ENCODE measurements at regions not wholly inside any gene's neighbourhood (a gene's known extent, or its start where the extent isn't known, plus 50 kb on each side); places are given as distances from the start of the nearest gene placed in this dataset.
"Not testable (repeated sequence)": the region's sequence is repeated elsewhere in the genome, so short reads cannot be mapped to it uniquely, and the experiment has no call there.

DNA sequence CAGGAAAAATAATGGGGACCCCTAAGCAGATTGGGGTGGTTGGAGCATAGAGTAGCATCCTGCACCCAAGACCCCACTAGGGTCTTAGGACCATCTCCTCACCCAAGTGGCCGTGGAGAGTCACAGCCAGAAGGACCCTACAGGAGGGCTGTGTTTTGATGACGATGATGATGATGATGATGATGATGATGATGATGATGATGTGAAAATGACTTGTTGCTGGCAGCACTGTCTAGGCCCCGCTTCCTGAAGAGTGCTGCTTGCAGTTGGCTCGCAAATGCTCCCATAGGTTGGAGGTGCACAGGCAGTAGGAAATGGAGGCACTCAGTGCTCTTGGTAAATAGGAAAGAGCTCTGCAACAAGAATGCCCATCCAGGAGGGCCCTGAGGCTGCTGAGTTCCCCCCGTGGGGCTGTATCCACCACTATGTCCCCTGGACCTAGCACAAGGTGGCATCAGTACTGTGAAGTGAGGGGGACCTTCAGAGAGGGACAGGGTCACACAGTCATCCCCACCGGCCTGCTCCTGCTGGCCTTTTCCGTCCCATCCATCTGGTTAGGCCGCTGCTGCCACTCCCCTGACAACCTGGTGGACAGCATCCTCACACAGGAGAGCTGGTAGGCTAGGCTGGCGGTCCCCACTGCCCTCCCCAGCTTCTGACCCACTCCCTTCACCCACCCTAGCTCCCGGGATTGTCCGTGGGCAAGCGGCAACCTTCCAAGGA lies 139.6 kb downstream of the FOXD2 start:
- FAIRE-seq: no peak

DNA sequence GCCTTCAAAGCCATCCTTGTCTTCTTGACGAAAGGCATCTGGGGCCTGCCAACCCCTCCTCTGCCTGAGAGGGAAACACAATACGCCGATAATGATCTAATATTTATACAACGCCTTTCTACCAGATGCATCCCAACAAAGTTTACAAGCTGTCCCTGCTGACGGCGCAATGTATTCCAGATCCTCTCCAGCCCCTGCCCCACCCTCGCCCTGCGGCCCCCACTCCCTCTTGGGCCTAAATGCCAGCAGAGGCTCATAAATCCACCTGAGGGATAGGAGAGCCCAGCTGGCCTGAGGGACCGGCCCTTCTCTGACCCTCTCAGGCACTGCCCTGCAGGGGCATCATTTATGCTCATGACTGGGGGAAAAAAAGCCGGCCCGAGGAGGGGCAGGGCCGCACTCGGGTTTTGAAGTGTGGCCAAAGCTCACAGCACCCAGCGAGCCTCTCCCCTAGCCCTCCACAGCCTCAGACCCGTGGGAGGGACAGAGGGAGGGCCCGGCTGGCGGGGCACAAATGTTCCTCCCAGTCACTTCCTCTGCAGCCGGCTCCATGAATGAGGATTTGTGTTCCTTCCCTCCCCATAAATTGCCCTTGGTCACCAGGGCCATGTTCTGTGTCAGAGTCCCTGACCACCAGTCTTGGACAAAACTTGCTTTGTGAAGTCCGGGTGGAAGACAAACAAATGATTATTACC lies 140.3 kb downstream of the FOXD2 start:
- no peak for FAIRE-seq

DNA sequence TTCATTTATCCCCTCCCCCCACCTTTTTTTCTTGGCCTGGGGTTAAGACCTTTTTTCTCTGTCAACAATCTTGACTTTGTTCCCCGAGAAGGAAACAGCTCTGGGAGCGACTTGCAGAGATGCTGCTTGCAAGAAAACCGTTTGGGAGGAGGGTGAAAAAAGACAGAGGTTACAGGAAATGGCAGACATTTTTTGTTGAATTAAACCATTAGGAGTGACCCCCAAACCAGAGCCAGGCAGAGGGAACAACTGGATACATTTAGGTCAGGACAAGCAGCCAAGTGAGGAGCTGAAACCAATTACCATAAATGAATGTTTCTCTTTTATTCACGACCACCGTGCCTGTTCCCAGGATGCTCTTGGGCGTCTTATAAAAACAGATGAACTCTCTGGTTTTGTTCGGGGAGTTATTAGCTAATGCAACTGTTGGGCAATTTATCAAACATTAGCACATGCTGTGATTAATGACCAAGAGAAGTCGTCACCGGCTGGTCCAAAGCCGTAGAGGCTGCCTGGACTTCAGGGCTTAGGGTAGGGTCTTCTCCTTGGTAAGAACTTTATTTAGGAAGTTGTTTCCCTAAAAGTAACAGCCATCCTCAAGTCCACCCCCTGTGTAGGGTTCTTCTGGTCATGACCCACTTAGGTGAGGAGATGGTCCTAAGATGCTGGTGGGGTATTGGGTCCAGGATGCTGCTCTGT lies 141.0 kb downstream of the FOXD2 start:
- no peak for FAIRE-seq

DNA sequence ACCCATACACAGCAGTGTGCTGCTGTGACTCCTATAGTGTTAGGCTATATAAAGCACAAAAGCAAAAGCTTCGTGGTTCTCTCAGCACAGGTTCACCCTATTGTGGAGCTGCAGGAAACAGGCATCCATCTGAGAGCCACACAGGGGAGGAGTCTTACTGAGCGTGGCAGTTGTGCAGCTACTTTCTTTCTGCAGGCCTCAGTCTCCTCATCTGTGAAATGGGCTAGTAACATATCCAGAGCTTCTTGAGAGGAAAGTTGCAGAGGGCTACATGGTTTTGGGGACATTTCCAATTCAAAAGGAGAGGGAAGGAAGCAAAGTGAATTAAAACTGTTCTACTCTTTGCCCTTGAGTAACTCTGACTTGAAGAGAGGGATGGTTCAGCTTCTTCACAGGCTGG lies 142.0 kb downstream of the FOXD2 start:
- FAIRE-seq: no peak

DNA sequence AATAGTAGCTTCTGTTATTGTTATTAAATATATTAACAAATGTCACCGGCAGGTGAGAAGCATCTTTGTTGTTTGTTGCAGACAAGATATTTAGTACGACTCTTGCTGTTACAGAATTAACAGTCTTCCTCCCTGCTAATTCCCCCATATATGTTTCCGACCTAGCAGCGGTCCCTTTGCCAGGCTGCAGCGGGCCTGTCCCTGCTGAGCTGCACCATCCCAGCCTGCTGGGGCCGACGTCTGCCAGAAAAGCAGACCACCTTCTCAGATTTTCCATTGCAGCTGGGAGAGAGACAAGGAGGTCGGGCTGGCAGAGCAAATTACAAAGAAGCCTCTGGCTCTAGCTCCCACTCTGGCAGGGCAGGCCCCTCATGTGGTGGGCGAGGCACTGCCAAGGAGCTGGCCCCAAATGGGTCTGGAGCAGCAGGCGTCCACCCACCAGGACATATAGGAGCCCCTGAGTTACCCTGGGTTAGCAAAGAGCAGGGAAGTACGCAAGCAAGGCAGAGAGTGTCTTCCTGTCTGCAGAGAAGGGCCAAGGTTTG lies 142.7 kb downstream of the FOXD2 start:
- no peak for FAIRE-seq

- FAIRE-seq: no peak
These were observed 145.2 kb downstream of the FOXD2 start for GRCh38 chr1:47582891-47583608.

DNA sequence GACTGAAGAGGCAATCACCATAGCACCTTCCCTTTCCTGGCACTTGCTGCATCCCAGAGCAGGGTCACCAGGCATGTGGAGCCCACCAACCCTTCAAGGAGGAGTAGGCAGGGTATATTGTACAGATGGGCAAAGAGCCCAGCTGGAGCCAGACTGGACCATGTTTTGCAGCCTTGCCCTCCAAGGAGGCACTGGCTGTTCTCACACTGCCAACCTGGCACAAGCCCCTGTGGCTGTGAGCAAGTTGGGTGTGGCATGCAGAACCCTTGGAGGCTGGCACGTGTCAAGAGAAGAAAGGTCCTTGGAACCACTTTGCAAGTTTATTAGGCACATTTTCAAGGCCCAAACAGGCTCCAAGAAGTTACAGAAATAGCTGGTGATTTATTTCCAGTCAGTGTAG lies 146.4 kb downstream of the FOXD2 start:
- no peak for FAIRE-seq

DNA sequence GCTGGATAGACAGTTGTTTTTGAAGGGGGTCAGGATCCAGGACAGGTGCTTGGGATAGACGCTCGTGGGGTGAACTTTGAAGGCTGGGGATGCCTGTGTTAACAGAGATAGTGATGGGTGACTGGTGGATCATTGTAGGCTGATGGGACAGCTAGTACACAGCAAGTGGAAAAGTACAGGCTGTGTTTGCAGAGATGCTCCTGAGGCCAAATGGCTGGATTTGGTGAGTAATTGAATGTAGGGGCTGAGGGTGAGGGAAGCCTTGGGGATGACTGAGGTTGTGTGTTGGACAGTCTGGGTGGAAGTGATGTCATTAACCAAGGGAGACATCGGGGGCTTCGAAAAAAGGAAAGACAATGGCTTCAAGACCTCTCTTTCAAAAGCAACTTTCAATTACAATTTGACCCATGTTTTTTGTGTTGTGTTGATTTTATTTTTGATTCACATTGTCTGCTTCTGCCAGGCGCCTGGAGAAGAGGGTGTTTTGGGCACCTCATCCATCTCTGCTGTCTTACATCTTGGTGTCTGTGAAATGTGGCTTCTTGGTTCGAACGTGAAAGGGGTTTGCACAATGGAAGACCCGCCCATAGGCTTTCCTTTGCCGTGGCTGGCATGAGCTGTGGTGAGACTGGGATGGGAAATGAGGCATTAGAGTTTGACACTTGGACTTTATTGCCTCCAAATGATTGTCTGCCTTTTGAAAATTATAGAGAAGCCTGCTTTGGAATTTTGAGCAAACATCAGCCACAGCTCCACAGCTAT lies 147.5 kb downstream of the FOXD2 start:
- no peak for FAIRE-seq

DNA sequence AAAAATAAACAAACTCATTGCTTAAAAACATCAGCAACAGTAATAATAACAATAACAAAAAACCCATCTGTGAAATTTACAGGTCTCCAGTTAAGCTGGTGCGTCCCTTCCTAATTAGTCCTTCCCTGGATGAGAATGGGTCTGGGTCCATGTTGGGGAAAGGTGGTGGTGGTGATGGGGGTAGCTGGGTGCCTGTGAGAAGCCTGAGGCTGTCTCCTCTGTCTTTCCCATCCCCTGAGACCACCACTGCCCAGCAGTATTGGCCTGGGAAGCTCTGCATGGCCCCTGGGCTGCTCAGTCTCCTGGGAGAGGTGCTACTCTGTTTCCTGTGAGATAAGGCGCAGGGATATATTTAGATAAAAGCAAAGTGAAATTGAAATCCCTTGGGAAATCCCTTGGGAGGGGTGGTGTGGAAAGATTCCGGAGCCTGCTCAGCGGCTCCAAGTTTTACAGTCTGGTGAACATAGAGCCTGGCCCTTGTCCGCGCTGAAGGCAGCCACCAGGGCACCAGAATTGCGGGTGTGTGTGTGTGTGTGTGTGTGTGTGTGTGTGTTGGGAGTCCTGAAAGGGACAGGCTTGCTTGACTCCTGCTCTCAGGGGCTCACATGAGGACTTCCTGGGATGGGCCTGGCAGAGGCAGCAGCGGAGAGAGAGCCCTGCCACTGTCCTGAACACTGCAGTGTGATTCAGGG lies 150.2 kb downstream of the FOXD2 start:
- no peak for FAIRE-seq

GRCh38 chr1:47590523-47591225 lies 152.8 kb downstream of the FOXD2 start:
- no peak for FAIRE-seq

- FAIRE-seq: no peak
These were observed 154.0 kb downstream of the FOXD2 start for GRCh38 chr1:47591801-47592200.

GRCh38 chr1:47592296-47593012 lies 154.6 kb downstream of the FOXD2 start:
- FAIRE-seq: no peak

GRCh38 chr1:47593013-47593568 lies 155.2 kb downstream of the FOXD2 start:
- no peak for FAIRE-seq

GRCh38 chr1:47593598-47594285 lies 155.9 kb downstream of the FOXD2 start:
- FAIRE-seq: no peak

- FAIRE-seq: no peak
These were observed 156.8 kb downstream of the FOXD2 start for GRCh38 chr1:47594627-47595026.

DNA sequence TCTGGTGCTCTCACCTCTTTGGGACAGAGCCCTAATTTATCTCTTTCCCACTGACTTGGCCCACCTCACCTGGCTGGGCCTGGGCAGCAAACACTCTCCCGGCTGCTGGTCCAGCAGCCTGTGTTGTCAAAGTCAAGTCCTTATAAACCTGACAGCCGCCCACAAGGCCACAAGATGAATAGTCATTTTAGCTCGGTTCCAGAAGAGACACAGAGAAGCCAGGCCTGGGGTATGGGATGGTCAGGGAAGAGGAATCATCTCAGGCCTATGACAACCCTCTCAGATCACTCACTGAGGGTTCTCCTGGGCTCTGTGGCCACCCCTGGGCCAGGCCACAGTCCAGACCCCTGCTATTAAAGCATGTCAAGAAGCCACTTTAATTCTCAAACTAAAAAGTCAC lies 158.5 kb downstream of the FOXD2 start:
- FAIRE-seq: no peak

DNA sequence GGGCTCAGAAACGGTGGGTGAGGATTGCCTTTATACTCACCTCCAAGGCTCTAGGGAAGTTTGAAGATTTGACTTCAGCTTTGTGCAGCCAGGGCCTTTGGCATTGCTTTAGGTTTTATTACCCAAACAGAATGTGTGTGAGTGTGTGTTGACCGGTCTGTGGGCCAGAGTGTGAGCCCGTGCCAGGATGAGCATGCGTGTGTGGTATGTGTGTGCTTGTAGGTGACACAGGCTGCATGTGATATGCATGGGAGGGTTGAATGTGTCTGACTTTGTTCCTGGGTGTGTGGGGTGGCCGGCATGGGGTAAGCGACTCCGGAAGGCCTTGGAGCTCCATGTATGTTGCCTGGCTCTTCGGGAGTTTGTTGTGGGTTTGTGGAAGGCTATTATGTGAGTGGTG lies 160.5 kb downstream of the FOXD2 start:
- no peak for FAIRE-seq

DNA sequence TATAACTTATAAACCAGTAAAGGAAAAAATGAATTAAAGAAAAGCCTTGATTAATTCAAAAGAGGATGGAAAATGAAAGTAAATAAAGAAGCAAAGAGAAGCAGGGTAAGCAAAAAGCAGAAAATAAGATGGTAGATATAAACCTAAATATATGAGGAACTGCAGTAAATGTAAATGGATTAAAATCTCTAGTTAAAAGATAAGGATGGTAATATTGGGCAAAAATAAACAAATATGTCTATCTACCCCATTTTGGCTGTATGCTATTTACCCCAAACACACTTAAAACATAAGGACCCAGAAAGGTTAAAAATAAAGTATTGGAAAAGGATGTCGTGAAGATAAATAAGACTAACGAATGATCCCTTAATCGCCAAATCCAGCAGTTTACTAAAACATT lies 161.9 kb downstream of the FOXD2 start:
- FAIRE-seq: no peak

DNA sequence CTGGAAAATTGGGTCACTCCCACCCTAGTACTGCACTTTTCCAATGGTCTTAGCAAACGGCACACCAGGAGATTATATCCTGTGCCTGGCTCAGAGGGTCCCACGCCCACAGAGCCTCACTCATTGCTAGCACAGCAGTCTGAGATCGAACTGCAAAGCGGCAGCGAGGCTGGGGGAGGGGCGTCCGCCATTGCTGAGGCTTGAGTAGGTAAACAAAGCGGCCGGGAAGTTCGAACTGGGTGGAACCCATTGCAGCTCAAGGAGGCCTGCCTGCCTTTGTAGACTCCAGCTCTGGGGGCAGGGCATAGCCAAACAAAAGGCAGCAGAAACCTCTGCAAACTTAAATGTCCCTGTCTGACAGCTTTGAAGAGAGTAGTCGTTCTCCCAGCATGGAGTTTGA lies 164.6 kb downstream of the FOXD2 start:
- not testable (repeated sequence) for FAIRE-seq

All from TTC549 (cell line).